Osteocyte (in vitro differentiated cells): ENCODE measurements at regions not wholly inside any gene's neighbourhood (a gene's known extent, or its start where the extent isn't known, plus 50 kb on each side); places are given as distances from the start of the nearest gene placed in this dataset.

Experiments used
- DNase-seq: peaks from one replicate; pipeline ENCODE4 v3.0.0; 2021; ENCODE audit warnings: mixed read lengths; ENCODE audit not compliant: unreplicated experiment; ENCODE audit errors: extremely low spot score
- H3K27ac Mint-ChIP-seq: one replicate; pipeline ENCODE4 v1.8.0; 2021; ENCODE audit warnings: mild to moderate bottlenecking, mixed read lengths; ENCODE audit not compliant: unreplicated experiment
- H3K27me3 Mint-ChIP-seq: one replicate; pipeline ENCODE4 v1.8.0; 2021; ENCODE audit warnings: mixed read lengths; ENCODE audit not compliant: unreplicated experiment
- H3K36me3 Mint-ChIP-seq: one replicate; pipeline ENCODE4 v1.8.0; 2021; ENCODE audit warnings: mixed read lengths; ENCODE audit not compliant: unreplicated experiment
- H3K4me1 Mint-ChIP-seq: one replicate; pipeline ENCODE4 v1.8.0; 2021; ENCODE audit warnings: mixed read lengths; ENCODE audit not compliant: unreplicated experiment
- H3K4me3 Mint-ChIP-seq: one replicate; pipeline ENCODE4 v1.8.0; 2021; ENCODE audit warnings: mild to moderate bottlenecking, moderate library complexity, mixed read lengths; ENCODE audit not compliant: unreplicated experiment
- H3K9me3 Mint-ChIP-seq: one replicate; pipeline ENCODE4 v1.8.0; 2021; ENCODE audit warnings: mixed read lengths; ENCODE audit not compliant: unreplicated experiment
- CTCF ChIP-seq: fragments of 200-600 bp; sonication (generic); IDR thresholded peaks from 2 replicates; pipeline ENCODE4 v1.5.0; 2021; ENCODE audit warnings: antibody characterized with exemption, mild to moderate bottlenecking, moderate library complexity

- Mint-ChIP-seq H3K36me3 (no peaks in the 10 kb centered on the region), H3K27me3 (peaks cover 19% of the 10 kb centered on the region), H3K4me3 (no peak overlapping the region), H3K4me1 (no peaks in the 10 kb centered on the region), H3K27ac (no peak overlapping the region), H3K9me3 (no peaks in the 10 kb centered on the region)
- DNase-seq, result no peak
- TF ChIP-seq CTCF, result no peak
Observed at GRCh38 chr9:82090046-82090445, 101.5 kb downstream of the SPATA31D1 start.

GRCh38 chr9:82091100-82091499 lies 102.5 kb downstream of the SPATA31D1 start:
- no peaks in the 10 kb centered on the region for H3K36me3 Mint-ChIP-seq
- H3K4me3 Mint-ChIP-seq, result no peak overlapping the region
- H3K9me3 Mint-ChIP-seq, result no peaks in the 10 kb centered on the region
- TF ChIP-seq CTCF, result no peak
- H3K27ac Mint-ChIP-seq, result no peak overlapping the region
- H3K4me1 Mint-ChIP-seq, result no peaks in the 10 kb centered on the region
- peaks cover 18% of the 10 kb centered on the region for H3K27me3 Mint-ChIP-seq
- DNase-seq, result no peak

- peaks cover 13% of the 10 kb centered on the region for H3K27me3 Mint-ChIP-seq
- H3K36me3 Mint-ChIP-seq, result no peaks in the 10 kb centered on the region
- DNase-seq, result no peak
- H3K9me3 Mint-ChIP-seq, result no peaks in the 10 kb centered on the region
- H3K4me1 Mint-ChIP-seq, result no peaks in the 10 kb centered on the region
- no peak overlapping the region for H3K4me3 Mint-ChIP-seq
- no peak overlapping the region for H3K27ac Mint-ChIP-seq
- TF ChIP-seq CTCF, result no peak
Observed at GRCh38 chr9:82091610-82092009, 103.0 kb downstream of the SPATA31D1 start.

GRCh38 chr9:82101475-82101874 lies 112.9 kb downstream of the SPATA31D1 start:
- no peak overlapping the region for H3K27ac Mint-ChIP-seq
- no peak for TF ChIP-seq CTCF
- peaks cover under 1% of the 10 kb centered on the region for H3K4me1 Mint-ChIP-seq
- H3K9me3 Mint-ChIP-seq, result peaks cover 38% of the 10 kb centered on the region
- H3K27me3 Mint-ChIP-seq, result no peaks in the 10 kb centered on the region
- H3K36me3 Mint-ChIP-seq, result peaks cover 7% of the 10 kb centered on the region
- H3K4me3 Mint-ChIP-seq, result no peak overlapping the region
- DNase-seq, result no peak

GRCh38 chr9:82104252-82104651 lies 115.7 kb downstream of the SPATA31D1 start:
- peaks cover 20% of the 10 kb centered on the region for H3K9me3 Mint-ChIP-seq
- no peaks in the 10 kb centered on the region for H3K27me3 Mint-ChIP-seq
- H3K36me3 Mint-ChIP-seq, result no peaks in the 10 kb centered on the region
- no peak for DNase-seq
- no peak overlapping the region for H3K27ac Mint-ChIP-seq
- no peak overlapping the region for H3K4me3 Mint-ChIP-seq
- no peak for TF ChIP-seq CTCF
- peaks cover 17% of the 10 kb centered on the region for H3K4me1 Mint-ChIP-seq
